Lung (tissue), 11 donors: ENCODE measurements at regions not wholly inside any gene's neighbourhood (a gene's known extent, or its start where the extent isn't known, plus 50 kb on each side); places are given as distances from the start of the nearest gene placed in this dataset.

Source experiments
- ATAC-seq: fragments of 200-7000 bp; cut with Tn5 transposase; one replicate; pipeline ENCODE4 v1.9.1; 2020; ENCODE audit warnings: moderate number of reproducible peaks; ENCODE audit not compliant: insufficient read depth, low FRiP score
- DNase-seq, 3 donors: peaks; one replicate each; pipeline ENCODE4 v3.0.0-alpha.2; 2013 to 2017
- H3K27ac ChIP-seq, 2 donors: one replicate each; pipeline ENCODE4 v1.5.1; 2013; ENCODE audit warnings: mild to moderate bottlenecking in 2 of 2, moderate library complexity in 2 of 2, control low read depth in 1 of 2, inconsistent platforms in 1 of 2, low read depth in 1 of 2, low read length in 1 of 2
- H3K27me3 ChIP-seq, 3 donors: one replicate each; pipeline ENCODE4 v1.5.1; 2013; ENCODE audit warnings: low read length in 2 of 3; ENCODE audit not compliant: control insufficient read depth in 3 of 3, insufficient read depth in 3 of 3
- H3K36me3 ChIP-seq, 4 donors: one replicate each; pipeline ENCODE4 v1.5.1; 2013; ENCODE audit warnings: low read length in 4 of 4, mild to moderate bottlenecking in 1 of 4, moderate library complexity in 1 of 4; ENCODE audit not compliant: control insufficient read depth in 4 of 4, insufficient read depth in 4 of 4
- H3K4me1 ChIP-seq, 5 donors: one replicate each; pipeline ENCODE4 v1.5.1; 2013; ENCODE audit warnings: low read length in 5 of 5, mild to moderate bottlenecking in 2 of 5, moderate library complexity in 1 of 5; ENCODE audit not compliant: control insufficient read depth in 5 of 5, insufficient read depth in 5 of 5
- H3K4me3 ChIP-seq: one replicate; pipeline ENCODE4 v1.5.1; 2013; ENCODE audit warnings: mild to moderate bottlenecking, control low read depth, moderate library complexity
- H3K9ac ChIP-seq, 2 donors: one replicate each; pipeline ENCODE4 v1.5.1; 2013; ENCODE audit warnings: low read length in 2 of 2, control low read depth in 1 of 2; ENCODE audit not compliant: insufficient read depth in 1 of 2
- H3K9me3 ChIP-seq, 4 donors: one replicate each; pipeline ENCODE4 v1.5.1; 2013; ENCODE audit warnings: low read length in 3 of 4, mild to moderate bottlenecking in 1 of 4, moderate library complexity in 1 of 4; ENCODE audit not compliant: control insufficient read depth in 4 of 4, insufficient read depth in 3 of 4
- CTCF ChIP-seq: IDR thresholded peaks from 2 replicates; pipeline ENCODE4 v1.5.1; 2012; ENCODE audit warnings: mild to moderate bottlenecking; ENCODE audit errors: control extremely low read depth, extremely low read depth
- WGBS, 2 donors: extraction: QIAGEN DNeasy Blood & Tissue Kit; methylation state at CpG; one replicate each; pipeline ENCODE4 v1.1.7; 2013; 5-methylcytosine and 5-hydroxymethylcytosine counted together
- donor health status: control.
- donor health status: control.
- donor health status: Bipolar disorder and iron deficiency.
- donor health status: healthy.
- donor health status: DM: yes; HTN: yes; CAD: no.

DNA sequence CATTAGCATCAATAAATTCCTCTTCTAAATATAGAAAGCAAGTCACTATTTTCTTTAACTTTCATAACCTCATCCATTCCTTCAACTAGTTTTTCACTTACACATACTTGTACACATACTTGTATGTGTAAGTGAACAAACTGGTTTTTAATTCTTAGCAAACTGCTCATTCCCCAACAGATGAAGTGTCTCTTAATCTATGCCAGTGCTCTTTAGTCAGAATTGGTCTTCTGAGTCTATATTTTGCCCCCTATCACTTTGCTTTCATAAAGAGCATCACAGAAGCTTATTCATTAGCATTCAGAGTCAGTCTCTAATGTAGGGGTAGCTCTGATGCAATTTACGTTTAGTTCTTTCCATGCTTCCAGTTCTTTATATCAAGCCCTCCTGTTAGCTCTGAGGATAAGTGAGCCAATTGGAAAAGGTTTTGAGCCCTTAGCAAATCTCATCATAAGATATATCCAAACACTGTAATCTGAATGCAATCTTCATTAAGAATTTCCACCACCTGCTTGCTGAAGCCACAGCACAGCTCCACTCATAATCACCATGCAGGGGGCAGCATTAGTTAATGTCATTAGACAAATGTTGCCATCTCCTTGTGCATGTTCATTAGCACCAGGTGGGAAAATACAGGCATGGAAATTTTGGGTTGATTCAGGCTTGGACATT lies 178.5 kb upstream of the SLC24A2 start:
- Histone ChIP-seq H3K36me3 (no peaks in the 10 kb centered on the region), H3K9ac (no peak overlapping the region), H3K4me3 (no peak overlapping the region), H3K4me1 (peaks cover 0 to 38% (median 14%) of the 10 kb centered on the region in 5 donors), H3K27ac (no peak overlapping the region), H3K9me3 (no peaks in the 10 kb centered on the region), H3K27me3 (no peaks in the 10 kb centered on the region)
- ATAC-seq (no peak), DNase-seq (peak in 2 of 3 donors; percentile 61 to 73)
- no peak for TF ChIP-seq CTCF
- 76 to 80% methylated on average over 1 of the region's 1 CpG for WGBS, 2 donors

GRCh38 chr9:19965336-19965735 lies 176.5 kb upstream of the SLC24A2 start:
- 79 to 87% methylated on average over 4 of the region's 4 CpGs for WGBS, 2 donors
- Histone ChIP-seq H3K36me3 (no peaks in the 10 kb centered on the region), H3K27ac (no peak overlapping the region), H3K27me3 (no peaks in the 10 kb centered on the region), H3K9ac (no peak overlapping the region), H3K4me3 (no peak overlapping the region), H3K9me3 (no peaks in the 10 kb centered on the region), H3K4me1 (peaks cover 0 to 38% (median 14%) of the 10 kb centered on the region in 5 donors)
- DNase-seq (no peak), ATAC-seq (no peak)
- TF ChIP-seq CTCF: no peak

DNA sequence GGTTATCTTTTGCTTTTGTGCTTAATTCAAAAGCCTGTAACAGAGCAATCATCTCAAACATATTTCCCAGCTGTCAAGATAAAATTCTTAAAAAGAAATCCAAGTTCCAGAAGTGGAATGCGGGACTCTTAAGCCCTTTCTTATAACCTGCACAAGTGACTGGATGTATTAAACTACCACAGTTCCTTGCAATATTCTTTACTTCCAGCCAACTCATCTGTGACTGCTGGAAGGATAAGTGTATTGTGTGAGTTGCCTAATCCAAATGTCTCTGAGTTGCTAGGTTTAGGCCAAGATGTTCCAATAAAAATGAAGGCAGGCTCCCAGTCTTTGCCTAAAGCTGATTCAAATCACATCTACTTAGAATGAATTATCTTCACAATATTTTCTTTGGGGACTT lies 159.2 kb upstream of the SLC24A2 start:
- H3K4me1 ChIP-seq: peaks cover 0 to 10% (median 0%) of the 10 kb centered on the region in 5 donors
- H3K27me3 ChIP-seq: no peaks in the 10 kb centered on the region
- H3K4me3 ChIP-seq: no peak overlapping the region
- H3K9ac ChIP-seq: no peak overlapping the region
- no peak overlapping the region for H3K27ac ChIP-seq
- no peaks in the 10 kb centered on the region for H3K9me3 ChIP-seq
- 80 to 81% methylated on average over 1 of the region's 1 CpG for WGBS, 2 donors
- H3K36me3 ChIP-seq: no peaks in the 10 kb centered on the region
- DNase-seq (peak in 2 of 3 donors; percentile 64 to 73), ATAC-seq (no peak)
- no peak for TF ChIP-seq CTCF
